GM18498 (cell line): ENCODE measurements at regions not wholly inside any gene's neighbourhood (a gene's known extent, or its start where the extent isn't known, plus 50 kb on each side); places are given as distances from the start of the nearest gene placed in this dataset.

Experiments
- ATAC-seq: cut with Tn5 transposase; IDR thresholded peaks from one replicate; pipeline ENCODE4 v1.9.1; 2021; ENCODE audit warnings: mild to moderate bottlenecking, moderate library complexity; ENCODE audit not compliant: unreplicated experiment

DNA sequence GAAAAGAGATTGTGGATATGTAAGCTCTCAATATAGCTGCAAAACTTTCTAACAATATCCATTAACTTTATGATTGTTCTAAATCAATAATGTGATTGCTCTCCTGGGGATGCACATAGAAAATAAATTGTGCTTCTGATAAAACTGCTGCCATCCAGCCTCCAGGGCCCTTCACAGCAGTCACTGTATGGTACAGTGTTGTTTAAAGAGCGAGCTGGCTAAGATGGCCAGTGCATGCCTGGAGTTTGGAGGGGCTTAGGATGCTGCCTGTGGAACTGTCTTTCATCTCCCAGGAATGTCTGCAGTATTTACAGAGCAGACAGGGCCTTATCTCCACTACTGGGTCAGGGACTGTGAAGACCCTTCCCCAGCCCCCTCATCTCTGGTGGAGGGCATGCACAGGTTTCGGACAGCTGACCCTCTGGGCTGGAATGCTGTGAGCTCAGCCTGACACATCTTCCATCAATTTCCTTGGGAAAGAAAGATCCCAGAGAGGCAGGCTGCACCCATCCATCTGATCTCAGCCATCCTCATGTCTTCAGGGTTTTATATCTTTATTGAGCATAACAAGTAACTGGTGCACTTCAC lies 137.0 kb downstream of the PLPP3 start:
- no peak for ATAC-seq

DNA sequence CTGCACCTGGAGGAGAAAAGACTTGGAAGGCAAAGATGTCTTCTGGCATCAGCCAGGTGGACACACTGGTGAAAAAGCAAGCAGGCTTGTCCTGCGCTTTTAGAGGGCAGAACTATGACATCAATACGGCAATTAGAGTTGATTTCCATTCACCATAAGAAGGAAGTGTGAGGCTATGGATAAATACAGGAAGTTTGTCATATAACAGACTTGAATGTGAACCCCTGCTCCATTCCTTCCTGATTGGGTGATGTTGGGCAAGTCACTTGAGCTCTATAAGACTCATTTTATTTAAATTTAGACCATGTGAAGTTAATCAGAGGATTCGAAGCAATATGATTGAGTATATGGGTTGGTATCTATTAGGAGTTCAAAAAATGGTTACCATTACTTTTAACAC lies 137.8 kb downstream of the PLPP3 start:
- ATAC-seq, result no peak

- no peak for ATAC-seq
These were observed 139.6 kb downstream of the PLPP3 start for GRCh38 chr1:56439610-56440264.

GRCh38 chr1:56438901-56439551 lies 140.3 kb downstream of the PLPP3 start:
- no peak for ATAC-seq

- ATAC-seq, result no peak
These were observed 141.4 kb downstream of the PLPP3 start for GRCh38 chr1:56437959-56438358.

DNA sequence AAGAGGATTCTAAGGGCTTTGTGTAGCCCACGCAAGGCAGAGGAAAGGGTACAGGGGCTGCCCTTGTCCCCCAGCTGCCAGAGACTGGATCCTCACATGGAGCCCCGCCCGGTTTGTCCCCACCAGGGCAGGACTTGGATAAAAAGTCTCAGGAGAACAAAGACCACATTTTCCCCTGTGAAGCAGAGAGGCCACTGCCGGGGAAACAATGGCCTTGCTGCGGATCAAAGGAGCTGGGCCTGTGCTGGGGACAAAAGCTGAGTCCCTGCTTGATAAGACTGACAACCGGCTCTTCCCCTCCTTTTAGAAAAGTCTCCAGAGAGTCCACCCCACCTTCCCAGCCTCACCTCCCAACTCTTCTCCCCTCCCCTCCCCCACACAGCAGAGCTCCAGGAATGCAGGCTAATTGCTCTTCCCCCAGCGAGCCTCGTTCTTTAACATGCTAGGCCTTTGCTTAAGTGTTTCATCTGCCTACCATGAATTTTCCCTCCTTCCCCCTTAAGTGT lies 142.4 kb downstream of the PLPP3 start:
- ATAC-seq, result no peak

GRCh38 chr1:56436296-56436695 lies 143.1 kb downstream of the PLPP3 start:
- ATAC-seq, result no peak

- ATAC-seq, result no peak
These were observed 143.7 kb downstream of the PLPP3 start for GRCh38 chr1:56435434-56436262.

GRCh38 chr1:56434740-56435139 lies 144.6 kb downstream of the PLPP3 start:
- no peak for ATAC-seq

DNA sequence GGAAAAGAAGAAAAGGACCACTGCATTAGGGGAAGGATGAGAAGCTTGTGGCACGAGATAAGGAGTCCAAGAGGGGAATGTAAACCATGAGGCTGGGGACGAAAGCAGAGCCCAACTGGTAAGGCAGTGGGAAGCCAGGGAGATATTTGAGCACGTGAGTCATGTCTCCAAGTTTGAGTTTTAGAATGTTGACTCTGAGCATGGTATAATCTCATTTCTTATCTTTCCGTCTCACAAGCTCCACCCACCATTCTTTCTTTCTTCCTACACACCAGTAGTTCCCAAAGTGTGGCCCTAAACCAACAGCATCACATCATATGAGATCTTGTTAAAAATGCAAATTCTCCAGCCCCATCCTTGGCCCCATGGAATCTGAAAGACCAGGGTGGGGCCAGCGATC lies 145.3 kb downstream of the PLPP3 start:
- ATAC-seq, result no peak

- ATAC-seq, result no peak
These were observed 146.2 kb downstream of the PLPP3 start for GRCh38 chr1:56433056-56433577.

DNA sequence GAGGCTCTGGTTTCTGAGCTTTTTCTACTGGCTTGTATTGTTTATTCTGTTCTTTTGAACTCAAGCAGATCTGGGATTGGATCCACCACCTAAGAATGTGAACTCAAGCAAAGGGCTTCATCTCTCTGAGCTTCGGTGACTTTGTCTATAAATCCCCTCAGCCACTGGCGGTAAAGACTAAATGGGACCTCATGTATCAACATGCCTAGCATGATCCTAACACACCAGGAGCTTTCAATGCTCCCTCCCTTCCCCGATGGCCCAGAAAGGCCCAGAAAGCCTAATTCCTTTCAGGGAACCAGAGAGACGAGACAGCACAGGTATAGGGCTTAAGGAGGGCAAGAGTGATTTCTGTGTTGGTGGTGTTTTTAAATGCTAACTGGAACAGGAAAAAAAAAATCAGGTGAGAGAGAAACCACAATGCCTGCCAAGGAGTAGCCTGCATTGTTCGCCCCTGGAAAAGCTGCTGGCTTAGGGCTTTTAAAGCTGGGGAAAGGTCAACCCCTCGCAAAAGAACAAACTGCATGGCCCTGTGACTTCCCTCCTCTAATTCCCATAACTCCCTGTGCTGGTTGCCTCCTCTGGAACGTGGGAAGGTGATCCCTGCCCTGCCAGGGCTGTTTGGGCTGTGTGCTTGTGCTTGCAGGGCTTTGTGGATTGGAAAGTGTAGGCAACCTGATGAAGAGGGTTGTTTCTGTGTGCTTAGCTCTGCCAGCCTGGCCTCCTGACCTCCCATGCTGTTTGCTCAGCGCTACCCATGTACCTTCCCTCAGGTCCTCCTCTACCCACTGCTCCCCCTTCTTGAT lies 147.0 kb downstream of the PLPP3 start:
- ATAC-seq, result no peak

GRCh38 chr1:56430141-56430839 lies 149.1 kb downstream of the PLPP3 start:
- no peak for ATAC-seq

DNA sequence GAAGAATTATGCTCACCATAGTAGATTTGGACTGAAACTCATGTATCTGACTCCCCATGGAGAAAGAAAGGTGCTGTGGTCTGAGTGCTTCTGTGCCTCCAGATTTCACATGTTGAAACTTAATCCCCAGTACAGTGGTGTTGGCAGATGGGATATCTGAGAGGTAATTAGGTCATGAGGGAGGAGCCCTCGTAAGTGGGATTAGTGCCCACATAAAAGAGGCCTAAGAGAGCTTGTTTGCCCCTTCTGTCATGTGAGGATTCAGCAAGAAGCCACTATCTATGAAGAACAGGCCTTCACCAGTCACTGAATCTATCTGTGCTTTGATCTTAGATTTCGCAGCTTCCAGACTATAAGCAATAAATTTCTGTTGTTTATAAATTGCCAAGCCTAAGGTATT lies 150.1 kb downstream of the PLPP3 start:
- no peak for ATAC-seq

DNA sequence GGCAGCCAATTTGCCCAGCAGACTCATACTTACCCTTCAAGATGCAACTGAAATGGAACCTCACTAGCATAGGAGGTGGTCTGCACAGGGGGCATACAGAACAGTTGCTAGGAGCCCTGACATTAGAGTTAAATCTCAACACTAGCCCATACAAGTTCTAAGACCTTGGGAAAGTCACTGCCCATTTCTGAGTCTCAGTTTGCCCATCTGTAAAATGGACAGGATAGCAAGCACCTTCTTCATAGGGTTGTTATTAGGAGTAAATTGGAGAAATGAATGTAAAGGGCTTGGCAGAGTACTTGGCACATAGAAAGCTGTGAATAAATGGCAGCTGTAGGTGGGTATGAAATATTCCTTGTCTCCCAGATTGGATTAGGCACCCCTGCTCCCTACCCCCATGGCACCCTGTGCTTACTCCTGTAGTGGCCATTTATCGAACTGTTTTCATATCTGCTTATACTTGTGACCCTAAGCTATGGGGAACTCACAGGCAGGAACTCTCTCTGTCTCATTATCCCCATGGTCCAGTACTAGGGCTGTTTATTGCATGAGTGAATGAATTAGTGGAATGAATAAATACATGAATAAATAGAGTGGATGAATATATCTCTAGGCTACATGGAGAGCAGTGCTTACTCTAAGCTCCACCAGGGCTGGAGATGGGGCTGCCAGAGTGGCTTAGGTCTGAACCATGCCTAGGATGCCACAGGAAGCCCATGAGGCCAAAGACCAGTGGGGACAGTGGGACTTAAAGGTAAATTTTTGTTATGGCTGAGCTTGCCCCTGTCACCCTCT lies 152.6 kb downstream of the PLPP3 start:
- ATAC-seq, result no peak

- no peak for ATAC-seq
These were observed 153.8 kb downstream of the PLPP3 start for GRCh38 chr1:56425494-56426037.

- no peak for ATAC-seq
These were observed 154.4 kb downstream of the PLPP3 start for GRCh38 chr1:56424744-56425493.

- ATAC-seq, result no peak
These were observed 155.6 kb downstream of the PLPP3 start for GRCh38 chr1:56423716-56424115.
